NOMO-1 treated with DMSO at 0.1 percent for 48 hours (cell line): ENCODE measurements at regions not wholly inside any gene's neighbourhood (a gene's known extent, or its start where the extent isn't known, plus 50 kb on each side); places are given as distances from the start of the nearest gene placed in this dataset.
"Not testable (repeated sequence)": the region's sequence is repeated elsewhere in the genome, so short reads cannot be mapped to it uniquely, and the experiment has no call there.

Experiments
- DNase-seq: peaks from one replicate; lab custom pipeline; 2025; ENCODE audit not compliant: unreplicated experiment; lab: John Stamatoyannopoulos, UW

- not testable (repeated sequence) for DNase-seq
These were observed 57.4 kb downstream of the FTHL17 start for GRCh38 chrX:31014474-31014873.

GRCh38 chrX:31012509-31013025 lies 59.3 kb downstream of the FTHL17 start:
- no peak for DNase-seq

DNA sequence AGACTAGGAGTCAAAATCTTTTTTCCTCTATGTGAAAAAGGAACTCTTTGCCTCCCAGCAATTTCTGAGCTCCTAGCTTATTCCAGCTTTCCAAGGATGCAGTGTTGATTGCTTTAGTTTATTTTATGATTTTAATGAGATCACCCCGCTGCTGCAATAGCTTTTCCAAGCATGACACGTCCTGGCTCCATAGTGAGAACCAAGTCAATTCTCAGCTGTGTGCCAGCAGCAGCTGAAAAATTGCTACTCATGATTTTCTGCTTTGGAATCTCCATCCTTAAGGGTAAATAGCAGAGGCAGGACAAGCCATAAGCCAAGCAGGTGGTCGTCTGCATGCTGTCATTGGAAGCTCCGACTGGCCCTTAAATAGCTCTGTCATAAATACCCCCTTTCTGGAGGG lies 64.5 kb downstream of the FTHL17 start:
- no peak for DNase-seq

GRCh38 chrX:31006027-31006426 lies 65.8 kb downstream of the FTHL17 start:
- DNase-seq: no peak

DNA sequence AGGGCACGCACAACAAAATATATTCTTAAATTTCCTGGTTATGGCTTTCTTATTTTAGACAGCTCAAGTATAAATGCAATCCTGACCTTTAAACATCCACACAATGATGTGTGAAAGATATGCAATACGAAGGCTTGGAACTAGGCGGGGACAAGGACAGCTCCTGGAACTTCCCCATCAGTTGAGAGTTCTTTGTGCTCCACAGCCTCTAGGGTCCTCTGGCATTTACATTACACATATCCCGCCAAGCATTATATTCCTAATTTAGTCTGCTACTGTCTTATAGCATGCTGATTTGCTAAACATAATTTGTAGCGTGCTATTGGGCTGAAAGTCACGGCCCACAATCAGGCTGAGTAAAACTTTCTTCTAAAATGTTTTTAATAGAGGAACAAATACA lies 74.4 kb downstream of the FTHL17 start:
- DNase-seq: no peak

GRCh38 chrX:30995705-30996104 lies 76.1 kb downstream of the FTHL17 start:
- DNase-seq: no peak

DNA sequence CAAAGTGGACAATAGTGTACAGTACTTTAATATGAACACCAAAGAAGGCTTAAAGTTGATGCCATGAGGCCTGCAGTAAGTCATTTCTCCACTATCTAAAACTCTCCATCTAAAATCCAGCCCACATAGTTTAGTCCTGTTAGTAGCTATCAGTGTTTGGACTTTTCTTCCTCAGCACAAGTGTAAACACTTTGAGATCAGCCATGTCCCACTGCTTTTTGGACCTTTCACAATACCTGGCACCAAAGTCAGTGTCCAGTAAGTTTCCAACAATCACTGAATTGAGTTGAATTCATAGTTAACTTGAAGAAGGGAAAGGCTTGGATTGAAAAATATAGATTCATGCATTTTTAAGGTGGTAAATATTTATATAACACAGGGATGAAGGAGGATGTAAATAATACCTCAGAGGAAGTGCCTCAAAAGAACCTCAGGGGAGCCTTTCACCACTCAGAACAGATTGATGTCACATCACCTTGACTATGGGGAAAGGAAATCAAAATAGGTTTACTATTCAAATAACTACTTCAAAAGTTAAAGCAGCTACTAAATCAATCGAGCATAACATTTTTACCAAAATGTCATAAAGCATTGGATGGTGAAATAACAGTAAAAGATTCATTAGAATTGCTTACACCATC lies 76.7 kb downstream of the FTHL17 start:
- DNase-seq: no peak

DNA sequence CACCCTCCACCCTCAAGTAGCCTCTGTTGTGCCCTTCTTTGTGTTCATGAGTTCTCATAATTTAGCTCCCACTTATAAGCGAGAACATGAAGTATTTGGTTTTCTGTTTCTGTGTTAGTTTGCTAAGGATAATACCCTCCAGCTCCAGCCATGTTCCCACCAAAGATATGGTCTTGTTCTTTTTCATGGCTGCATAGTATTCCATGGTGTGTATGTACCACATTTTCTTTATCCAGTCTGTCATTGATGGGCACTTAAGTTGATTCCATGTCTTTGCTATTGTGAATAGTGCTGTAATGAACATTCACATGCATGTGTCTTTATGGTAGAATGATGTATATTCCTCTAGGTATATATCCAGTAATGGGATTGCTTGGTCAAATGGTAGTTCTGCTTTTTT lies 77.8 kb downstream of the FTHL17 start:
- DNase-seq: not testable (repeated sequence)

DNA sequence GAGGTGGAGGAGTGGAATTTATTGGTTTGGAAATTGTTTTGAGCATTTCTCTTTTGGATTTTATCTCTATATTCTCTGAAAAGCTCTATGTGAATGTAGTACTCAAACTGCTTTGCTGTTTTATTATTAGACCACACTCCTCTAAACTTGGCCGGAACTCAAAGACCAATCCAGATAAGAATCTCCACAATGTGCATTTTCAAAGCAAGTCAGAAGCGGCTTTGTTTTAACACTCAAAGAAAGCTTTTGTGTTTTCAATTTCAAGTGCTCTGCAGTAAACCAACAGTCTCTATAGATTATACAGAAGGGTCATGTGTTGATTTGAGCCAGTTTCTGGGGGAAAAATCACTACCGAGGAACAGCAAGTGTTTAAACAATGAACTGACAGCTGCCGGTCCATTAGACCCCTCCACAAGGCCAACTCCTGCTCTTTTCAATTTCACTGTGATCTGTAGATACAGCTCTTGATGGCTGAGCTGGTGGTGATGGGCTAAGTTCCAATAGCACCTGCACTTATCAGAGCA lies 79.4 kb downstream of the FTHL17 start:
- DNase-seq: no peak

DNA sequence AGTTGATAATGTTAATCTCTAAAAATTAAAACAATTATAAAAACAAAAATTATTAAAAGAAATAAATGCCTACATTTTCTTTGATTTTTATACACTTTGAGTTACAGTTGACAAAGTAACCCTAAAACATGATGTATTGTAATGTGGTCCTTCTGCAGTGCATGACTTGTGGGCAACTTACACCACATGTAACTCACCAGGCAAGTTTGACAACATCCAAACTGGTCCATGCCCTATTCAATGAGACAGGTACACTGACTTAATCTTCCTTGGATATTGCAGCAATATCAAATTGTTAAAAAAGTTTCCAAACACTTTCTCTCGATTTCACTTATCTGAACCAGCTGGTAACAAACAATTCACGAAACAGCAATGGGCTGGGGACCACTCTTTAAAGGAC lies 81.5 kb downstream of the FTHL17 start:
- no peak for DNase-seq

GRCh38 chrX:30982467-30982866 lies 89.4 kb downstream of the FTHL17 start:
- peak; percentile 80 for DNase-seq

GRCh38 chrX:30981968-30982367 lies 89.9 kb downstream of the FTHL17 start:
- peak; percentile 12 for DNase-seq

GRCh38 chrX:30979271-30979670 lies 90.2 kb upstream of the TAB3 start:
- no peak for DNase-seq

- DNase-seq: no peak
These were observed 86.4 kb upstream of the TAB3 start for GRCh38 chrX:30975467-30975866.

- no peak for DNase-seq
These were observed 84.9 kb upstream of the TAB3 start for GRCh38 chrX:30973784-30974427.

DNA sequence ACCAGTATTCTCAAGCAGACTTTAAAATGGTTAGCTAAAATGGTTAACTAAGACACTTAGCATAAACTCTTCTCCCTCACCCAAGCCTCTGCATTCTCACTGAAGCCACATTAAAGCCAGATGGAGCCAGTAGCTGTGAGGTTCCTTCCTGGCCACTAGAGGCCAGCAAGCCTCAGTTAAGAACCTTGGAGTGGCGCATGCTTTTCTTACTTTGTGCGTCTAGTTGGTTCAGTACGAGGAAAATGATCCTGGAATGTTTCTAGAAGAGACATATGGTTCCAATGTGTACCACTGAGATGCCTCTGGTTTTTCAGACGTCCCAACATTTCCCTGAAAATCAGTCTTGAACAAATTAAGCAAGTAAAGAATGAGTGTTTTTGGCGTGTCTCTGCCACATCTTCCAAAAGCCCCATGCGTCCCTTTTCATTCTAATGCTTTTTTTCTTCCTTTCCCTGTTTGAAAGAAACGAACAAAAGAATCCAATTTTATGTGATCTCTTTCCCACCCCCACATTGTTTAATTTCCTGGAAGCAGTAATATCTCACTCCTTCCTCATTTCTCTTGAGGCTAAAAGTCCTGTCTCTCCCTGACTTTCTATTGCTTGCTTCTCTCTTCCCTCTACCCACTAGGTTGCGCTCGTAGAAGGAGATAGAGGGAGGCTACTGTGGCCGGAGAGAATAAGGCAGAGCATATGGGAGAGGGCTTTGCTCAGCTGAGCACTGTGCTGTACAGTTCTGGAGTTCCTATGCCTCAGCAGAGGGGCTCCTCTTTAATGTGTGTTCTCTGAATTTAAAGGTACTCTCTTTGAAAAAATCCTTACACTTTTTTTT lies 82.9 kb upstream of the TAB3 start:
- peak; percentile 67 for DNase-seq

DNA sequence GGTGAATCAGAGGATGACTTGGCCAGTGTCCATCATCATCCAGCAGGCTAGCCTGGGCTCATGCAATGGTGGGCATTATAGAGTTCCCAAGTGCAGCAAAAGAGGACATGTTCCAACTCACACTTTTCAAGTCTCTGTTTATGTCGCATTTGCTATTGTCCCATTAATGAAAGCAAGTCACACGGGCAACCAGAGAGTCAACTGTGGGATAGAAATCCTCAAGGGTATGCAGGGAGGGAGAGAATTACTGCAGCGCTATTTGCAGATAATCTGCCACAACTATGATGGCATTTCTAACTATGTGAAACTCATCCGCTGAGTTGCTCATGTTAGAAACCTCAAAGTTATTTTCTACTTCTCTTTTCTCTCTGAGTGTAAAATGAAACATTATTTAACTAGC lies 78.5 kb upstream of the TAB3 start:
- DNase-seq: peak; percentile 49

- no peak for DNase-seq
These were observed 76.7 kb upstream of the TAB3 start for GRCh38 chrX:30965767-30966166.

- no peak for DNase-seq
These were observed 72.5 kb upstream of the TAB3 start for GRCh38 chrX:30961387-30962174.

DNA sequence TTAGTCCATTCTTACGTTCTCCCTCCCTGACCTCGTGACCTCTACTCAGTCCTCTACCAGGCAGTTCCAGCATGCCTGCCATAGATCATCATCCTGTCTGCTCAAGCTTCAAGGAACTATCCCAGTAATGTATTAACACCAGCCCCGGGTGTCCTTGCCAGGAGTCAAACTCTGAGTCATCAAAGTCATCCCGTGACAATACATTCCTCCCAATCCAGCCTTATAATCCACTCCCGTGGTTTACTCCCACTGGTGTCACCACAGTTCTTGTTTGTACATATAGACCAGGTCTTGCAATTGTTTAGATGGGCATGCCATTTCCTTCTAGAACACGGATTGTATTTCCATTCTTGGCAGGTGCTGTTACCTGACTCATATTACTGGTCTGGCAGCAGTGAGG lies 68.7 kb upstream of the TAB3 start:
- no peak for DNase-seq

DNA sequence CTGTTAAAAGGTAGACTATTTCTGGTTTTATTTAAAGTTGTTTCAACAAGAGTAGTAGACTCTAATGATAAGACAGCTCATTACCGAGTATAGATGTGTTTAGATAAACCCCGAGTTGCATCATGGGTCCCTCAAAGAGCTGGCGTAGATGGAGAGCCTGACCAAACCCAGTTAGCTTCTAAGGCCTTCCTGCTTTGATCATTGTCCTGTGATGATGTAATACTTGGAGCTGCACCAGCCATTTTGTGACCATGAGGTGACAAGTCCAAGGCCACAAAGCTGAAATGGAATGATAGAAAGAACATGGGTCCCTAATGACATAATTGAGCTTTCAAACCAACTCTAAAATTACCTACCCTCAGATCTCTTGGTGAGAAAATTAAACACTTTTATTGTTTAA lies 66.6 kb upstream of the TAB3 start:
- no peak for DNase-seq
